ENCODE measurements at regions not wholly inside any gene's neighbourhood (a gene's known extent, or its start where the extent isn't known, plus 50 kb on each side); places are given as distances from the start of the nearest gene placed in this dataset.

- no peak for DNase-seq
Measured at GRCh38 chr21:36636439-36636838, 62.5 kb upstream of the SIM2 start.

- DNase-seq = no peak
Measured at GRCh38 chr21:36639769-36640168, 59.1 kb upstream of the SIM2 start.

- no peak for DNase-seq
Measured at GRCh38 chr21:36640174-36640720, 58.7 kb upstream of the SIM2 start.

GRCh38 chr21:36640721-36641244 is 58.1 kb upstream of the SIM2 start:
- no peak for DNase-seq

- no peak for DNase-seq
Measured at GRCh38 chr21:36641346-36641745, 57.6 kb upstream of the SIM2 start.

GRCh38 chr21:36641886-36642285 is 57.0 kb upstream of the SIM2 start:
- DNase-seq = no peak

- no peak for DNase-seq
Measured at GRCh38 chr21:36642777-36643176, 56.1 kb upstream of the SIM2 start.

GRCh38 chr21:36643374-36644250 is 55.3 kb upstream of the SIM2 start:
- no peak for DNase-seq

- DNase-seq = no peak
Measured at GRCh38 chr21:36646011-36646410, 52.9 kb upstream of the SIM2 start.

- no peak for DNase-seq
Measured at GRCh38 chr21:36646645-36647044, 52.3 kb upstream of the SIM2 start.

- DNase-seq = no peak
Measured at GRCh38 chr21:36647279-36648093, 51.4 kb upstream of the SIM2 start.

All from activated T-cell treated with anti-CD3 and anti-CD28 coated beads, Interleukin-2, amount 50 U/mL, for 1 hour (primary cell).